ENCODE measurements at regions not wholly inside any gene's neighbourhood (a gene's known extent, or its start where the extent isn't known, plus 50 kb on each side); places are given as distances from the start of the nearest gene placed in this dataset.

DNA sequence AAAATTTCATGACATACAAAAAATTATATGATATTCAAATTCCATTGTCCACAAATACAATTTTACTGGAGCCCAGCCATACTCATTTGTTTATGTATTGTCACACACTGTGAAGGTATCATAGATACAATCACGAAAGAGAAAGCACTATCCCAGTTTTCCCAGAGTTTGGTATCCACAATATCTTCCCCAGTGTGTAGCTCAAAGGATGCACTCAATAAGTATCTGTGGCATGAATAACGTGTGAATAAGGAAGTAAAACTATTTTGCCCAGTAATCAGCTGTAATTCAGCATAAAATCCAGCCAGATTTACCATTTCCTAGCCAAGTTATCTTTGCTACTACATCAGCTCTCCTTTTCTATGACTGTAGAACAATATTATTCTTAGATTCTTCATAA, 131.3 kb upstream of the KCNMB2 start:
- TF ChIP-seq, protein P1, sequence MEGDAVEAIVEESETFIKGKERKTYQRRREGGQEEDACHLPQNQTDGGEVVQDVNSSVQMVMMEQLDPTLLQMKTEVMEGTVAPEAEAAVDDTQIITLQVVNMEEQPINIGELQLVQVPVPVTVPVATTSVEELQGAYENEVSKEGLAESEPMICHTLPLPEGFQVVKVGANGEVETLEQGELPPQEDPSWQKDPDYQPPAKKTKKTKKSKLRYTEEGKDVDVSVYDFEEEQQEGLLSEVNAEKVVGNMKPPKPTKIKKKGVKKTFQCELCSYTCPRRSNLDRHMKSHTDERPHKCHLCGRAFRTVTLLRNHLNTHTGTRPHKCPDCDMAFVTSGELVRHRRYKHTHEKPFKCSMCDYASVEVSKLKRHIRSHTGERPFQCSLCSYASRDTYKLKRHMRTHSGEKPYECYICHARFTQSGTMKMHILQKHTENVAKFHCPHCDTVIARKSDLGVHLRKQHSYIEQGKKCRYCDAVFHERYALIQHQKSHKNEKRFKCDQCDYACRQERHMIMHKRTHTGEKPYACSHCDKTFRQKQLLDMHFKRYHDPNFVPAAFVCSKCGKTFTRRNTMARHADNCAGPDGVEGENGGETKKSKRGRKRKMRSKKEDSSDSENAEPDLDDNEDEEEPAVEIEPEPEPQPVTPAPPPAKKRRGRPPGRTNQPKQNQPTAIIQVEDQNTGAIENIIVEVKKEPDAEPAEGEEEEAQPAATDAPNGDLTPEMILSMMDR (conservative IDR thresholded peaks at IDR 0.05; ENCODE audit: low read length) = no peak
- TF ChIP-seq EZH2phosphoT487 (IDR thresholded peaks at IDR 0.05; ENCODE audit: borderline replicate concordance) = no peak
- H3K9ac ChIP-seq (ENCODE audit: low read depth, low read length, poor library complexity, severe bottlenecking) = no peak overlapping the region
- H3K79me2 ChIP-seq (ENCODE audit: insufficient read depth, low read length) = no peaks in the 10 kb centered on the region
- H3K27me3 ChIP-seq (ENCODE audit: insufficient read depth, low read length, poor library complexity, severe bottlenecking) = no peaks in the 10 kb centered on the region
- H3K4me2 ChIP-seq (ENCODE audit: low read depth, low read length, poor library complexity, severe bottlenecking) = no peak overlapping the region
- H4K20me1 ChIP-seq (ENCODE audit: insufficient read depth, low read length, poor library complexity, severe bottlenecking) = no peaks in the 10 kb centered on the region
- H3K9me3 ChIP-seq (ENCODE audit: insufficient read depth, low read depth, low read length) = no peaks in the 10 kb centered on the region
- H2AFZ ChIP-seq (ENCODE audit: low read length) = no peak overlapping the region
- H3F3A ChIP-seq (ENCODE audit: low read depth) = no peaks in the 10 kb centered on the region
- no peaks in the 10 kb centered on the region for H3K9me2 ChIP-seq (replicated peaks; ENCODE audit: low read depth, low read length)
- no peaks in the 10 kb centered on the region for H3K4me1 ChIP-seq (ENCODE audit: insufficient read depth, low read length, poor library complexity, severe bottlenecking)
- H3K36me3 ChIP-seq (ENCODE audit: insufficient read depth, low read length) = no peaks in the 10 kb centered on the region
- H3K4me3 ChIP-seq (ENCODE audit: low read length, poor library complexity, severe bottlenecking) = no peak overlapping the region

DNA sequence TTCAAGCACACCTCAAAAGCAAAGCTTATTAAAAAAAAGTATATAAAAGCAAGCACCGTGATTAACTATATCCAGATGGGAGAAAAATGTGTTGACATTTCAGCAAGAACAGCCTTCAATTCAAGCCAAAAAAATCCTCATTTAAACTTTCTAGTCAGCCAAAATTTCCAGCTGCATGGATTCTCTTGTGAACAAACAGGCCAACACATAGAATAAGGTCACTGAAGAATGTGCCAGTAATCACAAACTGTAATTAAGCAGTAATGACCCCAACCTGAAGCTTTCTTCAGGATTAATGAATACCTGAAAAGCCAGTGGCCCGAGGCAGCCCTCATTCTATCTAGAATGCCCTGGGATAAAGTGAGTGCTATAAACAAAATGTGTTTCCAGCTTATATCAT, 130.7 kb upstream of the KCNMB2 start:
- Histone ChIP-seq H3K36me3 (ENCODE audit: insufficient read depth, low read length) (no peaks in the 10 kb centered on the region), H3K4me3 (ENCODE audit: low read length, poor library complexity, severe bottlenecking) (no peak overlapping the region), H4K20me1 (ENCODE audit: insufficient read depth, low read length, poor library complexity, severe bottlenecking) (no peaks in the 10 kb centered on the region), H3K9me2 (replicated peaks; ENCODE audit: low read depth, low read length) (no peaks in the 10 kb centered on the region), H3K9ac (ENCODE audit: low read depth, low read length, poor library complexity, severe bottlenecking) (no peak overlapping the region), H2AFZ (ENCODE audit: low read length) (no peak overlapping the region), H3K9me3 (ENCODE audit: insufficient read depth, low read depth, low read length) (no peaks in the 10 kb centered on the region), H3K4me1 (ENCODE audit: insufficient read depth, low read length, poor library complexity, severe bottlenecking) (no peaks in the 10 kb centered on the region), H3F3A (ENCODE audit: low read depth) (no peaks in the 10 kb centered on the region), H3K79me2 (ENCODE audit: insufficient read depth, low read length) (no peaks in the 10 kb centered on the region), H3K27me3 (ENCODE audit: insufficient read depth, low read length, poor library complexity, severe bottlenecking) (no peaks in the 10 kb centered on the region), H3K4me2 (ENCODE audit: low read depth, low read length, poor library complexity, severe bottlenecking) (no peak overlapping the region)
- no peak for TF ChIP-seq EZH2phosphoT487 (IDR thresholded peaks at IDR 0.05; ENCODE audit: borderline replicate concordance)
- TF ChIP-seq, protein P1 (conservative IDR thresholded peaks at IDR 0.05; ENCODE audit: low read length) = no peak

DNA sequence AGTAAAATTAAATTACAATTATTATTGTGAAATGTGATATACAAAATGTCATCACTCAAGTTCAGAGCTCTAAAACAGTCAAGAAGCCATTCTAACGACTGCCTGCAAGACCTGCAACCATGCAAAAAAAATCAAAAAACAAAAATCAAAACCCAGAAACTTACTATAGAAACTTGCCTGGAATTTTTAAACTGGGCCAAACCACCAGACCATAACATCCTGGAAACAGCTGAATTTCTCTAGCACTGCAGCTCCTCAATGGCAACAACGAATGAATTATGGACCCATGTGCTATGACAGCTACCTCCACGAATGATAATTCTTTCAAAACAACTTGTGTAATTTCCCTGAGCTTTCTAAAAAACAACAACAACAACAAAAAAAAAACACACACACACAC, 130.0 kb upstream of the KCNMB2 start:
- Histone ChIP-seq H3K4me2 (ENCODE audit: low read depth, low read length, poor library complexity, severe bottlenecking) (no peak overlapping the region), H3K27me3 (ENCODE audit: insufficient read depth, low read length, poor library complexity, severe bottlenecking) (no peaks in the 10 kb centered on the region), H3K9me2 (replicated peaks; ENCODE audit: low read depth, low read length) (no peaks in the 10 kb centered on the region), H3K79me2 (ENCODE audit: insufficient read depth, low read length) (no peaks in the 10 kb centered on the region), H3K9me3 (ENCODE audit: insufficient read depth, low read depth, low read length) (no peaks in the 10 kb centered on the region), H3F3A (ENCODE audit: low read depth) (no peaks in the 10 kb centered on the region), H4K20me1 (ENCODE audit: insufficient read depth, low read length, poor library complexity, severe bottlenecking) (no peaks in the 10 kb centered on the region), H3K4me3 (ENCODE audit: low read length, poor library complexity, severe bottlenecking) (no peak overlapping the region), H3K9ac (ENCODE audit: low read depth, low read length, poor library complexity, severe bottlenecking) (no peak overlapping the region), H3K4me1 (ENCODE audit: insufficient read depth, low read length, poor library complexity, severe bottlenecking) (no peaks in the 10 kb centered on the region), H2AFZ (ENCODE audit: low read length) (no peak overlapping the region), H3K36me3 (ENCODE audit: insufficient read depth, low read length) (no peaks in the 10 kb centered on the region)
- TF ChIP-seq EZH2phosphoT487 (IDR thresholded peaks at IDR 0.05; ENCODE audit: borderline replicate concordance) = no peak
- TF ChIP-seq, protein P1 (conservative IDR thresholded peaks at IDR 0.05; ENCODE audit: low read length) = no peak

Data from Loucy (cell line).